ENCODE measurements at regions not wholly inside any gene's neighbourhood (a gene's known extent, or its start where the extent isn't known, plus 50 kb on each side); places are given as distances from the start of the nearest gene placed in this dataset.
"Not testable (repeated sequence)": the region's sequence is repeated elsewhere in the genome, so short reads cannot be mapped to it uniquely, and the experiment has no call there.

- DNase-seq, result no peak
- Histone ChIP-seq H3K4ac (ENCODE audit: low read depth, low read length) (no peak overlapping the region), H2AK5ac (ENCODE audit: low read length) (no peak overlapping the region), H3K36me3 (ENCODE audit: control insufficient read depth in 1 of 2, insufficient read depth in 2 of 2, low read length in 2 of 2) (no peaks in the 10 kb centered on the region), H2BK5ac (ENCODE audit: low read depth, low read length, poor library complexity) (no peak overlapping the region), H3K4me2 (ENCODE audit: low read length) (no peak overlapping the region), H4K91ac (ENCODE audit: low read depth, low read length) (no peak overlapping the region), H3K9ac (ENCODE audit: low read length) (no peak overlapping the region), H2AFZ (ENCODE audit: insufficient read depth, low read length, poor library complexity) (no peak overlapping the region), H2BK12ac (ENCODE audit: low read length) (no peak overlapping the region), H4K8ac (ENCODE audit: low read depth, low read length) (no peak overlapping the region), H3K9me3 (ENCODE audit: insufficient read depth, low read depth, low read length) (no peaks in the 10 kb centered on the region), H3K4me1 (ENCODE audit: control insufficient read depth in 1 of 2, insufficient read depth in 2 of 2, low read length in 2 of 2) (no peaks in the 10 kb centered on the region), H3K79me2 (ENCODE audit: control insufficient read depth, insufficient read depth, low read length, poor library complexity) (no peaks in the 10 kb centered on the region), H3K79me1 (ENCODE audit: low read length) (no peaks in the 10 kb centered on the region), H3K23ac (ENCODE audit: low read length) (no peak overlapping the region), H2BK120ac (ENCODE audit: insufficient read depth, low read length, poor library complexity) (no peak overlapping the region), H3K18ac (ENCODE audit: low read length) (no peak overlapping the region), H3K4me3 (ENCODE audit: low read depth, low read length) (no peak overlapping the region), H3K14ac (ENCODE audit: low read length) (no peak overlapping the region), H4K12ac (ENCODE audit: low read depth, low read length) (no peak overlapping the region), H3K27me3 (ENCODE audit: insufficient read depth, low read length) (no peaks in the 10 kb centered on the region), H3K27ac (ENCODE audit: low read depth, low read length) (no peak overlapping the region)
- WGBS (ENCODE audit: extremely low coverage, insufficient coverage, insufficient read length), result no CpG with 5 or more reads among the region's 6 CpGs
Measured at GRCh38 chr14:81619816-81620215, 86.2 kb upstream of the SEL1L start.

GRCh38 chr14:81623771-81624396, 90.2 kb upstream of the SEL1L start:
- not testable (repeated sequence) for H3K4me1 ChIP-seq (ENCODE audit: control insufficient read depth in 1 of 2, insufficient read depth in 2 of 2, low read length in 2 of 2); H3K79me1 ChIP-seq (ENCODE audit: low read length); H3K23ac ChIP-seq (ENCODE audit: low read length); H3K4ac ChIP-seq (ENCODE audit: low read depth, low read length); H3K36me3 ChIP-seq (ENCODE audit: control insufficient read depth in 1 of 2, insufficient read depth in 2 of 2, low read length in 2 of 2); H3K4me2 ChIP-seq (ENCODE audit: low read length); H2AK5ac ChIP-seq (ENCODE audit: low read length); H3K14ac ChIP-seq (ENCODE audit: low read length); H4K8ac ChIP-seq (ENCODE audit: low read depth, low read length); H4K12ac ChIP-seq (ENCODE audit: low read depth, low read length); H3K18ac ChIP-seq (ENCODE audit: low read length); H2AFZ ChIP-seq (ENCODE audit: insufficient read depth, low read length, poor library complexity); H2BK12ac ChIP-seq (ENCODE audit: low read length); H2BK120ac ChIP-seq (ENCODE audit: insufficient read depth, low read length, poor library complexity); H4K91ac ChIP-seq (ENCODE audit: low read depth, low read length); H3K27me3 ChIP-seq (ENCODE audit: insufficient read depth, low read length); H3K4me3 ChIP-seq (ENCODE audit: low read depth, low read length); H3K9me3 ChIP-seq (ENCODE audit: insufficient read depth, low read depth, low read length); H3K27ac ChIP-seq (ENCODE audit: low read depth, low read length); DNase-seq; H2BK5ac ChIP-seq (ENCODE audit: low read depth, low read length, poor library complexity); H3K79me2 ChIP-seq (ENCODE audit: control insufficient read depth, insufficient read depth, low read length, poor library complexity); H3K9ac ChIP-seq (ENCODE audit: low read length)
- no CpG with 5 or more reads among the region's 55 CpGs for WGBS (ENCODE audit: extremely low coverage, insufficient coverage, insufficient read length)

- no peaks in the 10 kb centered on the region for H3K79me2 ChIP-seq (ENCODE audit: control insufficient read depth, insufficient read depth, low read length, poor library complexity)
Measured at GRCh38 chr14:81625343-81625742, 91.7 kb upstream of the SEL1L start.

GRCh38 chr14:81632157-81632556, 98.5 kb upstream of the SEL1L start:
- Histone ChIP-seq H2AK5ac (ENCODE audit: low read length) (no peak overlapping the region), H2BK12ac (ENCODE audit: low read length) (no peak overlapping the region), H2BK120ac (ENCODE audit: insufficient read depth, low read length, poor library complexity) (no peak overlapping the region), H2AFZ (ENCODE audit: insufficient read depth, low read length, poor library complexity) (no peak overlapping the region), H3K4me1 (ENCODE audit: control insufficient read depth in 1 of 2, insufficient read depth in 2 of 2, low read length in 2 of 2) (no peaks in the 10 kb centered on the region), H3K79me1 (ENCODE audit: low read length) (no peaks in the 10 kb centered on the region), H3K4me2 (ENCODE audit: low read length) (no peak overlapping the region), H3K79me2 (ENCODE audit: control insufficient read depth, insufficient read depth, low read length, poor library complexity) (no peaks in the 10 kb centered on the region), H4K12ac (ENCODE audit: low read depth, low read length) (no peak overlapping the region), H3K9me3 (ENCODE audit: insufficient read depth, low read depth, low read length) (no peaks in the 10 kb centered on the region), H3K27ac (ENCODE audit: low read depth, low read length) (no peak overlapping the region), H3K18ac (ENCODE audit: low read length) (no peak overlapping the region), H3K14ac (ENCODE audit: low read length) (no peak overlapping the region), H3K4ac (ENCODE audit: low read depth, low read length) (no peak overlapping the region), H3K23ac (ENCODE audit: low read length) (no peak overlapping the region), H4K8ac (ENCODE audit: low read depth, low read length) (no peak overlapping the region), H2BK5ac (ENCODE audit: low read depth, low read length, poor library complexity) (no peak overlapping the region), H3K9ac (ENCODE audit: low read length) (no peak overlapping the region), H3K4me3 (ENCODE audit: low read depth, low read length) (no peak overlapping the region), H4K91ac (ENCODE audit: low read depth, low read length) (no peak overlapping the region), H3K27me3 (ENCODE audit: insufficient read depth, low read length) (no peaks in the 10 kb centered on the region), H3K36me3 (ENCODE audit: control insufficient read depth in 1 of 2, insufficient read depth in 2 of 2, low read length in 2 of 2) (no peaks in the 10 kb centered on the region)
- no peak for DNase-seq

More at GRCh38 chr14:81625343-81625742, 91.7 kb upstream of the SEL1L start:
- H3K4me1 ChIP-seq (ENCODE audit: control insufficient read depth in 1 of 2, insufficient read depth in 2 of 2, low read length in 2 of 2), result no peaks in the 10 kb centered on the region
- no peak overlapping the region for H3K18ac ChIP-seq (ENCODE audit: low read length)
- no peak overlapping the region for H4K91ac ChIP-seq (ENCODE audit: low read depth, low read length)
- H3K9ac ChIP-seq (ENCODE audit: low read length), result no peak overlapping the region
- H2BK12ac ChIP-seq (ENCODE audit: low read length), result no peak overlapping the region
- no peak overlapping the region for H3K4me2 ChIP-seq (ENCODE audit: low read length)
- no peaks in the 10 kb centered on the region for H3K36me3 ChIP-seq (ENCODE audit: control insufficient read depth in 1 of 2, insufficient read depth in 2 of 2, low read length in 2 of 2)
- no peak overlapping the region for H2BK5ac ChIP-seq (ENCODE audit: low read depth, low read length, poor library complexity)
- H3K23ac ChIP-seq (ENCODE audit: low read length), result no peak overlapping the region
- no CpG with 5 or more reads among the region's 1 CpG for WGBS (ENCODE audit: extremely low coverage, insufficient coverage, insufficient read length)
- H3K79me1 ChIP-seq (ENCODE audit: low read length), result no peaks in the 10 kb centered on the region
- H3K9me3 ChIP-seq (ENCODE audit: insufficient read depth, low read depth, low read length), result no peaks in the 10 kb centered on the region
- no peak overlapping the region for H4K12ac ChIP-seq (ENCODE audit: low read depth, low read length)
- no peak overlapping the region for H4K8ac ChIP-seq (ENCODE audit: low read depth, low read length)
- H3K14ac ChIP-seq (ENCODE audit: low read length), result no peak overlapping the region
- H2AFZ ChIP-seq (ENCODE audit: insufficient read depth, low read length, poor library complexity), result no peak overlapping the region
- no peak overlapping the region for H2BK120ac ChIP-seq (ENCODE audit: insufficient read depth, low read length, poor library complexity)
- peak in 1 of 2 donors; percentile 38 for DNase-seq
- no peaks in the 10 kb centered on the region for H3K27me3 ChIP-seq (ENCODE audit: insufficient read depth, low read length)
- H3K4ac ChIP-seq (ENCODE audit: low read depth, low read length), result no peak overlapping the region
- H2AK5ac ChIP-seq (ENCODE audit: low read length), result no peak overlapping the region
- H3K4me3 ChIP-seq (ENCODE audit: low read depth, low read length), result no peak overlapping the region
- H3K27ac ChIP-seq (ENCODE audit: low read depth, low read length), result no peak overlapping the region
